HG02642 (cell line): ENCODE measurements at regions not wholly inside any gene's neighbourhood (a gene's known extent, or its start where the extent isn't known, plus 50 kb on each side); places are given as distances from the start of the nearest gene placed in this dataset.

ENCODE experiments used
- ATAC-seq: cut with Tn5 transposase; IDR thresholded peaks from one replicate; pipeline ENCODE4 v1.9.1; 2021; ENCODE audit warnings: mild to moderate bottlenecking; ENCODE audit not compliant: unreplicated experiment, poor library complexity

- ATAC-seq: no peak
These were observed 71.3 kb upstream of the ENOX2 start for GRCh38 chrX:130974323-130974722.

DNA sequence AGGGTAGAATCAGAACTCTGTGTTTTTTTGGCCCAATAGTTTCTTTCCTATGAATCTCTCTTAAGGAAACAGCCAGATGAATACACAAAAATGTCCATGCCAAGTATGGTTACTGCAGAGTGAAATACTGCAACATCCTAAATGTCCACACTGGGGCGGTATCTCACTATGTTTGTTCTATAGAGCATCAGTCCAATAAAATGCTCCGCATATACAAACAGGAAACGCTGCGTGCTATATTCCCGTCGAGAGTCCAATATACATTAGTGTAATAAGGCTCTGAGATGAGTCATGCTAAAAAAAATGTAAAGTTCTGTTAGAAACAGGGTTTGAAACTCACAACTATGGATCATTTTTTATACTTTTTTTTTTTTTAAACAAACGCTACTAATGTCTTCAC is 72.9 kb upstream of the ENOX2 start:
- peak; percentile 78 for ATAC-seq

- ATAC-seq: no peak
These were observed 76.3 kb upstream of the ARHGAP36 start for GRCh38 chrX:130981836-130982235.

- no peak for ATAC-seq
These were observed 73.4 kb upstream of the ARHGAP36 start for GRCh38 chrX:130984782-130985181.

DNA sequence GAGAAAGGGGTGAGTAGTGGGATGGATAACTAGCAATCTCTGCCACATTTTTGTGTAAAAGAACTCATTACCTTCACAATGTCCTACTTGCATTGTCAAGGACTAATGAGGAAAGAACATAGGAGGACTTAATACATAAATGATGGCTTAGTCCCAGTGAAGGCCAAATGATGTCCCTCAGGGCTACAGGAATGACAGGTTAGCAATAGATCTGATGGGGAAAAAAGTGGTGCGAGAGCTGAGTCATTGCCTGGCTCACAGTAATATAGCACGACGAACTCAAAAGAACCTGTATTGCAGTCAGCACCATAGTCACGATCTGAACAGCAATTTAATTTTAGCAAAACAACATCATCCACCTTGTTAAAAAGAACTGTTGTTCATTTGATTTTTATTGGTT is 70.9 kb upstream of the ARHGAP36 start:
- no peak for ATAC-seq

- ATAC-seq: no peak
These were observed 67.4 kb upstream of the ARHGAP36 start for GRCh38 chrX:130990723-130991122.

DNA sequence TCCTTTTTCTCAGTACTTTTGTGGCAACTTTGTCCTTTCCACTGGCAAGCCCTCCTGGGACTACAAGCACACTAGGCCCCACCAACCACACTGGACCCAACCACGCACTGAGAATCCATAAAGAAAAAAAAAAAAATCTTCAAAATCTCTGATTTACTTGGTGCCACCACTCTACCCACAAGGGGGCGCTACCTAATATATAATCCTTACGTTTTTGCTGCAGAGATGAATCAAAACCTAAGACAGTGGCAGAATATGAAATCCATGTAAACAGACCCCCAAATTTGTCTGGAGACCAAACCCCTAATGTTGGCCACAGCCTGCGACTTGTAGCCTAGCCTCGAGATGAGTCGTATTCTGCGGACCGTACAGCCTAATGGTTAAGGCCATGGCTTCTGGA is 63.5 kb upstream of the ARHGAP36 start:
- no peak for ATAC-seq

- no peak for ATAC-seq
These were observed 62.7 kb upstream of the ARHGAP36 start for GRCh38 chrX:130995439-130995838.

DNA sequence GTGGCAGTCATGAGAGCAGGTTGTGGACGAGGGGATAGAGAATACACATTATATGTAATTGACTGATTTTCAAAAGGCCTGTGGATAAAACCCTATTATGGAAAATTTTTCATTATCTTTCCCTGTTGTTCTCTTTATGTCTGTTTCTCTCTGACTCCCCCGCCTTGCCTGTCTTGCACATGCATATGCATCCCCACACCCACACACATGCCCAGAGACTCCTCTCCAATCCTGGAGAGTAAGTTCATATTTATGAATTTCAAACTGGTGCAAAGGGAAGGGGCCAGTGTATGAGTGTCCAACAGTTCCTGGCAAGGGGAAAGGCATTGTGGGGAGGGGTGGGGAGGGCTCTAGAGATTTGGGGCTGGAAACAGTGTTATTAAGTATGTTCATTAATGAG is 60.8 kb upstream of the ARHGAP36 start:
- no peak for ATAC-seq

GRCh38 chrX:130999360-130999759 is 58.8 kb upstream of the ARHGAP36 start:
- no peak for ATAC-seq
